ENCODE measurements at regions not wholly inside any gene's neighbourhood (a gene's known extent, or its start where the extent isn't known, plus 50 kb on each side); places are given as distances from the start of the nearest gene placed in this dataset.

DNA sequence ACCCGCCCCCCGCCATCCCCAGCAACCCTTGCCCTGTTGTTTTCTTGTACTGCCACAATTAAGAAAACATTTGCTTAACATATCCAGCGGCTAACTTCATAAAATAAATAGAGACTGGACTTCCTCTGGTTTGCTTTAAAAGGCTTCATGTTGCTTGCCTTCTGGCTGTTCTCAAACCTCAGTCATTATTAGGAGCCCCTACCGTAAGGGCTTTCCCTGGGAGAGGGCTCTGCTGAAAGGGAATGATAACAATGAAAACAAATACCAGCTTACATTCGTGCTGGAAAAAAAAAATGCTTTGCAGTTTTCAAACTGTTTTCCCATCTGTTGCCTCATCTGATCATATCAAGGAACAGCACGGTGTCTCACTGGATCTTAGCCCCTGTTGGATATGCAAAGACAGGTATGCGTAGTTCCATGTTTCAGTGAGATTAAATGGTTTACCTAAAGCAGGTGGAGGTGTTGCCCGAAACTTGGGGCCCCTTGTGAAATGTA is 77.2 kb upstream of the VGLL4 start:
- Histone ChIP-seq H3K9me3 (ENCODE audit: low read depth) (no peaks in the 10 kb centered on the region), H3K27me3 (peaks cover 48% of the 10 kb centered on the region), H3K27ac (no peak overlapping the region), H3K4me3 (peak overlapping the region; percentile 93), H3K4me1 (ENCODE audit: low read depth) (peaks cover 8% of the 10 kb centered on the region), H3K36me3 (no peaks in the 10 kb centered on the region)
- peak in 1 of 2 donors; percentile 10 for DNase-seq (ENCODE audit: low read depth in 1 of 2, low spot score in 1 of 2)
- TF ChIP-seq, protein P1, sequence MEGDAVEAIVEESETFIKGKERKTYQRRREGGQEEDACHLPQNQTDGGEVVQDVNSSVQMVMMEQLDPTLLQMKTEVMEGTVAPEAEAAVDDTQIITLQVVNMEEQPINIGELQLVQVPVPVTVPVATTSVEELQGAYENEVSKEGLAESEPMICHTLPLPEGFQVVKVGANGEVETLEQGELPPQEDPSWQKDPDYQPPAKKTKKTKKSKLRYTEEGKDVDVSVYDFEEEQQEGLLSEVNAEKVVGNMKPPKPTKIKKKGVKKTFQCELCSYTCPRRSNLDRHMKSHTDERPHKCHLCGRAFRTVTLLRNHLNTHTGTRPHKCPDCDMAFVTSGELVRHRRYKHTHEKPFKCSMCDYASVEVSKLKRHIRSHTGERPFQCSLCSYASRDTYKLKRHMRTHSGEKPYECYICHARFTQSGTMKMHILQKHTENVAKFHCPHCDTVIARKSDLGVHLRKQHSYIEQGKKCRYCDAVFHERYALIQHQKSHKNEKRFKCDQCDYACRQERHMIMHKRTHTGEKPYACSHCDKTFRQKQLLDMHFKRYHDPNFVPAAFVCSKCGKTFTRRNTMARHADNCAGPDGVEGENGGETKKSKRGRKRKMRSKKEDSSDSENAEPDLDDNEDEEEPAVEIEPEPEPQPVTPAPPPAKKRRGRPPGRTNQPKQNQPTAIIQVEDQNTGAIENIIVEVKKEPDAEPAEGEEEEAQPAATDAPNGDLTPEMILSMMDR (IDR thresholded peaks at IDR 0.05; ENCODE audit: low read depth, low read length): no peak

DNA sequence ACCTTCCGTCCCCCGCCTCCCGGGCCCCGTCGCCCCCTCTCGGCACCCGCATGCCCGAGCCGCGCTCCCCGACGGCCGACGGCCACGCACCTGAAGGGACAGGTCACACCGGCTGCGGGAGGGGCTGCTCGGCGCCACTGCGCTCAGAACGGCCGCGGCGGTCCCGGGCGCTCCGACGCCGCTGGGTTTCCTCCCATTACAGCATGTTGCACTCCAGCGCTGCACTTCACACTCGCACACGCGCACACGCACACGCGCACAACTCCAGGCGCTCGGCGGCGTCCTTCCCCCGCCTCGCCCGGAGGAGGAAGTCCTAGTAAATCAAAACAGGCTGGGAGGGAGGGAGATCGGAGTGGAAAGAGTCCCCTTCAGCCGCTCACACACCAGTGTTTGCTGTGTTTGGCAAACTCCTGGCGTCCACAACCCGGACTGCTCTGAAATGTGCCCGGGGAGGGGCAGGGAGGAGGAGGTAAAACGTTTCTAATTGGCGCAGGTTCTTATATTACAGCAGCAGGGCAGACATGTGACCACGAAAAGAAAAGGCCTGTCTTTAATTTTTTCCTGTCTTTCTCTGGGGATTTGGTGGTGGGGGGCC is 76.7 kb upstream of the VGLL4 start:
- peak overlapping the region; percentile 93 for H3K4me3 ChIP-seq
- peaks cover 42% of the 10 kb centered on the region for H3K27me3 ChIP-seq
- TF ChIP-seq, protein P1 (IDR thresholded peaks at IDR 0.05; ENCODE audit: low read depth, low read length): no peak
- H3K36me3 ChIP-seq: no peaks in the 10 kb centered on the region
- H3K27ac ChIP-seq: no peak overlapping the region
- no peaks in the 10 kb centered on the region for H3K9me3 ChIP-seq (ENCODE audit: low read depth)
- DNase-seq (ENCODE audit: low read depth in 1 of 2, low spot score in 1 of 2): peak; percentile 68 to 82
- peaks cover 8% of the 10 kb centered on the region for H3K4me1 ChIP-seq (ENCODE audit: low read depth)

DNA sequence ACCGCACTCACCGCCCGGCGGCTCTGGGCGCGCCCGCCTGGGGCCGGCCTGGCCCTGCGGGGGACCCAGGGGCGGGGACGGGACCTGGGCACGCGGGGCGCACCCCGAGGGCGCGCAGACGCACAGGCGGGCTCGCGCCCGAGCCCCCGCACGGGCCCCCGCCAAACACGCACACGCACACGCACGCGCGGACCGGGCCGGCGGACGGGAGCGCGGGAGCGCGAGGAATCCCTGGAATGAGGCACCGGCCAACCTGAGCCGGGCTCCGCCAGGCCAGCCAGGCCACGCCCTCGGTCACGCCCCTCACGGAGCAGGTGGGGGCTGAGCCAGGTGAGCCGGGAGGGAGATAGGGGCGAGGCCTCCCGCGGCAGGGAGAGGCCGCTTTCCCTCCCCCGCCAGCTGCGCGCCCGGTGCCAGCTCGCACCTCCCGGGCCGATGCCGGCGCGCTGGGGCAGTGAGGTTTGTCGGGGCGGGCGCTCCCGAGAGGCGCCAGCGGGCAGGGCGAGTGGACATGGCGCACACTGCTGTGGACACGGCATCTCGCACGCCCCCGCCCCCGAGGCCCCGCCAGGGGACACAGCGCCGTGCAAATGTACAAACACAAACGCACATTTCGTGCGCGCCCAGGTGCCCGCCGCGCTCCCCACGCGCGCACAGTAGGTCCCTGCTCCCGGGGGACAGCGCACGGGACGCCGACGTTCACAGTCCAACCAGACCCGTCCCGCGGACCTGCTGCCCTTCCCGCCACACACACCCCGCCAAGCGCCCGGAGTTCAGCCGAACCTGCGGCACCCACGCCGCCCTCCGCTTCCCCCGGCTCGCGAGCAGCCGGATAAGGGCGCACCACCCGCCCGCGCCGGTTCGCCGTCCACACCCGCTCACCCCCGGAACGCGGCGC is 75.9 kb upstream of the VGLL4 start:
- TF ChIP-seq, protein P1 (IDR thresholded peaks at IDR 0.05; ENCODE audit: low read depth, low read length): no peak
- DNase-seq (ENCODE audit: low read depth in 1 of 2, low spot score in 1 of 2): peak; percentile 74 to 81
- Histone ChIP-seq H3K9me3 (ENCODE audit: low read depth) (no peaks in the 10 kb centered on the region), H3K4me3 (peak overlapping the region; percentile 93), H3K36me3 (no peaks in the 10 kb centered on the region), H3K27ac (peak overlapping the region; percentile 62), H3K27me3 (peaks cover 38% of the 10 kb centered on the region), H3K4me1 (ENCODE audit: low read depth) (peaks cover 8% of the 10 kb centered on the region)

DNA sequence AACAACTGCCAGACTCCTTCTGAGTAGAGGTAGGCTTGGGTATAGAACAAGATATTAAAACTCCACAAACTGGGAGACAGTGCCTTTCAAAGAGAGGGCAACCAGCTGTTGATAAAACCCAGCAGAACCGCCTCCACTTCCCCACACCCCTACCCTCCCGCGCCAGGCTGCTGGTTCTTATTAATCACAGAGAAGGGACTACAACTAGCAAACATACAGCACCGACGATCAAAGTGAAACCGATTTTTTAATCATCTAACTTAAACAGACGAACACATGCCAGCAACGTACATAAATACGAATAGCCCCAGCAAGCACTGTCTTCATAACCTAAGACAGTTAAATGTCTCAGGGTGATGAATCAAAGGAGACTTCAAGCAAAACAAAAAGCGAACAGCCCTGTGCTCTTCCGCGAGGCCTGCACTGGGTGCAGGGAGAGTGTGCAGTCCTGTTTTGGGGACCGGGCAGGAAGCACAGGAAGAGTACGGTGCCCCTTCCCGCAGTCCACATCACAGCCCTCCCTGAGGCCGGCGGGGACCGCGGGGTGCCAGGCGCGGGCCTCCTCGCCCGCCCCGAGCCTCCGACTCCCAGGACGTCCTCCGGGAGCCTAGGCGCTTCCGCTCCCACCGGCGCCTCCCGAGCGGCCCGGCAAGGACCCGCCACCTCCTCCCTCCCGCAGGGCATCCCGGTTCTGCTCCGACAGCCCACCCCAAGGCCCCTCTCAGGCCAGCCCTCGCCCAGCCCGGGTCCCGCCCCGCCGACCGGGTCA is 75.1 kb upstream of the VGLL4 start:
- TF ChIP-seq, protein P1 (IDR thresholded peaks at IDR 0.05; ENCODE audit: low read depth, low read length): no peak
- H3K36me3 ChIP-seq: no peaks in the 10 kb centered on the region
- peaks cover 31% of the 10 kb centered on the region for H3K27me3 ChIP-seq
- peak overlapping the region; percentile 62 for H3K27ac ChIP-seq
- DNase-seq (ENCODE audit: low read depth in 1 of 2, low spot score in 1 of 2): peak; percentile 36 to 64
- peaks cover 8% of the 10 kb centered on the region for H3K4me1 ChIP-seq (ENCODE audit: low read depth)
- peak overlapping the region; percentile 93 for H3K4me3 ChIP-seq
- H3K9me3 ChIP-seq (ENCODE audit: low read depth): no peaks in the 10 kb centered on the region
